Epithelial cell of esophagus (primary cell): ENCODE measurements at regions not wholly inside any gene's neighbourhood (a gene's known extent, or its start where the extent isn't known, plus 50 kb on each side); places are given as distances from the start of the nearest gene placed in this dataset.

Source experiments
- DNase-seq: peaks from one replicate; pipeline ENCODE4 v3.0.0; 2010; ENCODE audit warnings: low read depth
- H3K4me3 ChIP-seq: 2 replicates; pipeline ENCODE4 v1.5.1; 2011; ENCODE audit warnings: mild to moderate bottlenecking, low read length, control low read depth
- CTCF ChIP-seq: IDR thresholded peaks from 2 replicates; pipeline ENCODE4 v1.5.1; 2011; ENCODE audit warnings: low read depth, mild to moderate bottlenecking, low read length, control low read depth, inconsistent platforms; ENCODE audit not compliant: insufficient read depth; ENCODE audit errors: missing control alignments

- H3K4me3 ChIP-seq: no peak overlapping the region
- no peak for TF ChIP-seq CTCF
- DNase-seq: no peak
These were observed 113.1 kb upstream of the TNC start for GRCh38 chr9:115230924-115231515.

GRCh38 chr9:115232181-115232774, 114.3 kb upstream of the TNC start:
- H3K4me3 ChIP-seq: no peak overlapping the region
- no peak for TF ChIP-seq CTCF
- DNase-seq: no peak

GRCh38 chr9:115234094-115234493, 116.1 kb upstream of the TNC start:
- peak; percentile 96 for DNase-seq
- no peak for TF ChIP-seq CTCF
- no peak overlapping the region for H3K4me3 ChIP-seq

DNA sequence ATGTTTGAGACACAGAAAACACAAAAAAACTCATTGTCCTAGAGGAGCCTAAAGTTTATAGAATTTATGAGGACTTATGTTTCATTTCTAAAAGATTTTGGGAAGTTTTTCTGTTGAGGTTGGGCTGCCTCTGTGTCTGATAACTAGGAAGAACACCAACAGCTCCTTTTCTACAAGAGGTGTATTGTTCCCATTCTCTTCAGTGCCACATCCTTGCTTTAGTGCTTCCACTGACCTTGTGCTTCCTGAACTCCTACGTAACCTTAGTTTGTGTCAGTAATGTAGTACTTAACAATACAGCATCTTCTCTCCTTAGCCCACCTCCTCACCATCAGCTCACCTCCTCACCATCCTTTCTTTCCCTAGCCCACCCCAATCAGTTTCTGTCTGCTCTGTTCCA, 117.3 kb upstream of the TNC start:
- H3K4me3 ChIP-seq: no peak overlapping the region
- no peak for TF ChIP-seq CTCF
- no peak for DNase-seq

DNA sequence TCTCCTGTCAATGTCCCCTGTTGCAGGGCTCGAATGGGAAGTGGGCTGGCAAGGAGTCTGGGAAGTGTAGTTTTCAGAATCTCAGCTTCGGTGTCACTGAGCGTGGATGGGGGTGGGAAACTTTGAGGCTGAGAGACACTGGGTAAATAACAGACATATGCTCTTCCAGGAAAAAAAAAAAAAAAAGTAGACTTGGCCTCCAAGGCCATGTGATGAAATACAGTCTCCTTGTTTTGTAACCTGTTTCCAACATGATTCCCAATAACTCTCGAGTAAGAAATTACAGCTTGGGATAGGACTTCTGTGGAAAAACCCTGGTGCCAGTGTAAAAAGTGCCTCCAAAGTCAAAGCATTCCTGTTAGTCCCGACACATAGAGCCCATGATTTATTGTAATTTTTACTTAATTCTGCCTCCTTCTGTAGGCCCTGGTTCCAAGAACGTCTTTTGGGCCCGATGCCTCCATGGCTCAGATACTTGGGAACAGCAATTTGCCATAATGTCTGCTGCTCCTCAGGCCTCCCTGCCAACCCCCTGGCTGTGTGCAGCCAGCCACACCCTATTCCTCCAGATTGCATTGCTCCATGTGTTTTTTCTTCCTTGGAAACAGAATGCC, 119.5 kb upstream of the TNC start:
- no peak overlapping the region for H3K4me3 ChIP-seq
- TF ChIP-seq CTCF: no peak
- no peak for DNase-seq

GRCh38 chr9:115240676-115241075, 122.7 kb upstream of the TNC start:
- TF ChIP-seq CTCF: no peak
- DNase-seq: no peak
- H3K4me3 ChIP-seq: no peak overlapping the region

- TF ChIP-seq CTCF: no peak
- DNase-seq: no peak
- H3K4me3 ChIP-seq: no peak overlapping the region
These were observed 123.7 kb upstream of the TNC start for GRCh38 chr9:115241641-115242040.
